Central memory CD8-positive, alpha-beta T cell (primary cell): ENCODE measurements at regions not wholly inside any gene's neighbourhood (a gene's known extent, or its start where the extent isn't known, plus 50 kb on each side); places are given as distances from the start of the nearest gene placed in this dataset.
"Not testable (repeated sequence)": the region's sequence is repeated elsewhere in the genome, so short reads cannot be mapped to it uniquely, and the experiment has no call there.

ENCODE experiments used
- ATAC-seq: fragments of 150-1000 bp; cut with Tn5 transposase; replicated peaks from 2 replicates; pipeline ENCODE4 v1.10.0; 2022; ENCODE audit warnings: mild to moderate bottlenecking, moderate FRiP score, moderate number of reproducible peaks; ENCODE audit not compliant: poor library complexity, severe bottlenecking; ENCODE audit errors: extremely low read depth
- DNase-seq, 2 donors: peaks; one replicate each; pipeline ENCODE4 v3.0.0; 2021; ENCODE audit warnings: low spot score in 2 of 2
- H3K27ac Mint-ChIP-seq: one replicate; pipeline ENCODE4 v1.8.0; 2022; ENCODE audit warnings: low read depth, mild to moderate bottlenecking, moderate library complexity, mixed read lengths
- H3K27me3 Mint-ChIP-seq: one replicate; pipeline ENCODE4 v1.8.0; 2022; ENCODE audit warnings: mixed read lengths
- H3K36me3 Mint-ChIP-seq: one replicate; pipeline ENCODE4 v1.8.0; 2022; ENCODE audit warnings: mild to moderate bottlenecking, moderate library complexity, mixed read lengths; ENCODE audit not compliant: insufficient read depth
- H3K4me1 Mint-ChIP-seq: one replicate; pipeline ENCODE4 v1.8.0; 2022; ENCODE audit warnings: mixed read lengths
- H3K4me3 Mint-ChIP-seq: one replicate; pipeline ENCODE4 v1.8.0; 2022; ENCODE audit warnings: mild to moderate bottlenecking, moderate library complexity, mixed read lengths
- H3K9me3 Mint-ChIP-seq: one replicate; pipeline ENCODE4 v1.8.0; 2022; ENCODE audit warnings: mixed read lengths

GRCh38 chr9:12271421-12271891, 421.7 kb upstream of the TYRP1 start:
- no peak for ATAC-seq
- Mint-ChIP-seq H3K4me3 (no peak overlapping the region), H3K9me3 (peaks cover 35% of the 10 kb centered on the region), H3K27me3 (no peaks in the 10 kb centered on the region), H3K4me1 (no peaks in the 10 kb centered on the region), H3K27ac (no peak overlapping the region), H3K36me3 (no peaks in the 10 kb centered on the region)
- no peak for DNase-seq

DNA sequence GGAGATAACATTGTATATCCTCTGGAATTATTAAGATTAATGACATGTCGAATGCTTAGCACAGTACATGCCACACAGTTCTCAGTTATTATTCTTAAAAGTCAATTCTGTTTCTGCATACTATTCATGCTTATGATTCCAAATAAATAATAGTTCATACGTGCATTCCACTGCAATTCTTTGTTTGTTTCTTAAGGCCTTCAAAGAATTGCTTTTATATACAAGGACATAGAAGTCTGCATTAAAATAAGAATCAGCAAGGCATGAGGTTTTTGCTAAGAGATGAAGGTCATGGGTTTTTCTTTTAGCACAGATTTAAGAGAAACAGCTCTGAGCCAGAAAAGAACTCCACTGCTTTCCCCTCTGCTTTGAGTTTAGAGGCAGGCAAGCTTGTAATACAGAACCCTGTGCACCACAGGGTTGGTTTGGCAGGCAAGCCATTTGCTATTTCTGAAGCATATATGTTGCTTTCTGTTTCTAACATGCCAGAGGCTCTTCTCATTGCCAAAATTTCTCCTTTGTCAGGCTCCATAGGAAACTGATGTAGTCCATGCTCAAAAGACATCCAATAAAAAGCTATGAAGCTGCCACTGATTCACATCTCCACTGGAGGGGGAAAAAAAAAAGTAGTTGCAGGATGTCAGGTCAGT, 420.6 kb upstream of the TYRP1 start:
- H3K9me3 Mint-ChIP-seq = peaks cover 33% of the 10 kb centered on the region
- H3K27ac Mint-ChIP-seq = no peak overlapping the region
- no peak overlapping the region for H3K4me3 Mint-ChIP-seq
- H3K36me3 Mint-ChIP-seq = no peaks in the 10 kb centered on the region
- ATAC-seq (no peak), DNase-seq (no peak)
- H3K27me3 Mint-ChIP-seq = no peaks in the 10 kb centered on the region
- no peaks in the 10 kb centered on the region for H3K4me1 Mint-ChIP-seq

DNA sequence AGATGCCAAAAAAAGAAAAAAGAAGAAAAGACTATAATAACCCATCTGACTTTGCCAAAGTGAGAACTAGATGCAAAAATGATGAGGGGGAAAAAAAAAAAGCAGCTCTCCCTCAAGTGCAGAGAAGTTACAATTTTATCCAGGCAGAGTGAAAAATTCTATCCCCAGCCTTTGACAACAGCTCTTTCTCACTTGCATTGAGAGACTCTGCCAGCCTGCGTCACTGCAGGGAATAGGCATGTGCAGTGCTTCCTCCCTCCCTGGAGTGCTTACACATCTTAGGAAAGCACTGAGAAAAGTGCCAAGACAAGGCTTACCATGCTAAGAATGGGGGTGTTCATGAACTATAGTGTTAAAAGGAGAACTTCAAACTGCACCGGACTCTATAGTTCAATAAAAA, 418.6 kb upstream of the TYRP1 start:
- H3K9me3 Mint-ChIP-seq = peaks cover 37% of the 10 kb centered on the region
- no peaks in the 10 kb centered on the region for H3K4me1 Mint-ChIP-seq
- no peaks in the 10 kb centered on the region for H3K27me3 Mint-ChIP-seq
- no peak overlapping the region for H3K4me3 Mint-ChIP-seq
- no peak for DNase-seq
- ATAC-seq = no peak
- H3K36me3 Mint-ChIP-seq = no peaks in the 10 kb centered on the region
- no peak overlapping the region for H3K27ac Mint-ChIP-seq

DNA sequence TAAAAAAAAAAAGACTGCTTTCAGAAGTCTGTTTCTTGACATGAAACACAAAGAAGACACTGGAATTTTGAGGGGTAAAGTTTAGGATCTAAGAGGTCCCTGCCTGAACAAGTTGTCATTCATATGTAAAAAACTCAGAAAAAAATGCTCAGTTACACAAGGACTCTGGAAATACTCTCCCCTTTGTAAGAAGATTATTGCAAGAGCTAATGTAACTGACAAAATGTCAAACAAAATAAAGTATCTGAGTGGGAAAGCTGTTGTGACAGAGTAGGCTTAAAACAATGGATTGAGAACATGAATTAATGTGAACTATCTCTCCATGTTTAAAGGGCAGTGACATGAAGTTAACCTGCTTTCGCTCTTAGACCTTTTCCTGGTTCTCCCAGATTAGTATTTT, 416.7 kb upstream of the TYRP1 start:
- no peaks in the 10 kb centered on the region for H3K36me3 Mint-ChIP-seq
- no peak overlapping the region for H3K4me3 Mint-ChIP-seq

DNA sequence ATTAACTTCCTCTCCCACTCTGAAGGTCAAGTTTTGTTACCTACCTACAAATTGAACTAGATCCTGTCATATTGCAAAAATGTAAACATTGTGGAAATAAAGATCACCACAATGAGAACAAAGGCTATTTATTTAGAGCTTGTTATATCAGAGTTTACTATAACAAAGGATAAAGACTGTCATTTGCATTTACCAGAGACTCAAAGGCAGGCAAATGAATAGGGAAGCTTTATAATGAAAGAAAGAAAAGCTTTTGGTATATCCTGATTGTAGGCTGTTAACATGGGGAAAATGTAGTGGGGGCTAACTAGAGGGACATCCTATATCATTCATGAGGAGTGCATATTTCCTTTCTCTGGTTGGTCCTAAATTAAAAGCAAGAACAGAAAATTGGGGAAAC, 403.5 kb upstream of the TYRP1 start:
- Mint-ChIP-seq H3K4me3 (no peak overlapping the region), H3K36me3 (no peaks in the 10 kb centered on the region), H3K27ac (no peak overlapping the region), H3K27me3 (no peaks in the 10 kb centered on the region), H3K9me3 (peaks cover 11% of the 10 kb centered on the region), H3K4me1 (no peaks in the 10 kb centered on the region)
- DNase-seq (no peak), ATAC-seq (no peak)

More for the DNA sequence above, 416.7 kb upstream of the TYRP1 start:
- Mint-ChIP-seq H3K4me1 (no peaks in the 10 kb centered on the region), H3K9me3 (peaks cover 31% of the 10 kb centered on the region), H3K27ac (no peak overlapping the region), H3K27me3 (no peaks in the 10 kb centered on the region)
- no peak for ATAC-seq
- no peak for DNase-seq

DNA sequence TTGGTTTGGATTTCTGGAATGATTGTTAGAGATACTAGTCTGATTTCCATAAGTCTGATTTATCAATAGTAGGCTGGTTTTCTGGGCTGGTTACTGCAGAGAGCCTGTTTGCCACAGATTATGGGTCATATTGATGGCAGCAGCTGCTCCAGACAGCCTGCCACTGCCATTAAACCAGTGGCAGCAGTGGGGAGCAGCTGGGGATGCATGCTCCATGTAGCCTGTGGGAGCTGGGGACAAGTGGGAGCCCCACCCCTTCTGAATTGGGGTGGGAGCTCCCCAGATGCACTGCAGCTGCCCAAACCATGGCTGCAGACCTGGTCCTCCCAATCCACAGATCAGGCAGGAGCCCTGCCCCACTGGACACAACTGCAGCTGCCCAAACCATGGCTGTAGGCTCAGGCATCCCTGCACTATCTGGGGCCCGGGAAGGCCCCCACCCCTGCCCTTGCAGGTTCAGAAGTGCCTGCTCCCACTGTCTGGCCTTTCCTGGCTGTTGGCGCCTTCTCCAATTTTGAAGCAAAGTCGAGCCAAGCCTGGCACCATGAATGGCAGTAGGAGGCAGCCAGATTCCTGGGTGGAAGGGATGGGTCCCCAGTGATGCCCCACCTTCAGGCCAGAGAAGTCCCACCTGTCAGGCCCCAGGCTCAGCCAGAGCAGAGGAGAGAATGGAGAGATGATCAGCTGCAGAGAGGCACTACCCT, 402.9 kb upstream of the TYRP1 start:
- H3K27ac Mint-ChIP-seq = no peak overlapping the region
- H3K4me3 Mint-ChIP-seq = no peak overlapping the region
- H3K27me3 Mint-ChIP-seq = no peaks in the 10 kb centered on the region
- H3K36me3 Mint-ChIP-seq = no peaks in the 10 kb centered on the region
- no peaks in the 10 kb centered on the region for H3K4me1 Mint-ChIP-seq
- DNase-seq (no peak), ATAC-seq (no peak)
- H3K9me3 Mint-ChIP-seq = peaks cover 17% of the 10 kb centered on the region

DNA sequence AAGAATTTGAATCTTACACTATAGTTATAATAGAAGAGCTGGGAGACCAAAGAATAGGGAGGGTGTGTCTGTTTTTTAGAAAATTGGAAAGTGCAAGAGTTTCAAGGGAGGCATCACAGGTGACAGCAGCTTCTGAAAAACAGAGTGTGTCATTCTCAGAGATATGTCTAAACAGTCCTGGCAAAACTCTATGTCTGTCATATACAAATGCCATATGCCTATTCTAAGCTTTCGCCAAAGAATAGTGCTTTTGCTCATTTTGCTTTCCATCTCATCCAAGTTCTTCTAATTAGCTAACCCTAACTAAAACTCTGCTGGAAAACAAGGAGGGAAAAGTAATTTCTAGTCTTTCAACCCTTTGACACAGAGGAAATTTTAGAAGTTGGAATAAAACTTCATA, 388.0 kb upstream of the TYRP1 start:
- H3K4me1 Mint-ChIP-seq = no peaks in the 10 kb centered on the region
- DNase-seq = no peak
- H3K27ac Mint-ChIP-seq = no peak overlapping the region
- no peak for ATAC-seq
- peaks cover 26% of the 10 kb centered on the region for H3K9me3 Mint-ChIP-seq
- no peak overlapping the region for H3K4me3 Mint-ChIP-seq
- no peaks in the 10 kb centered on the region for H3K36me3 Mint-ChIP-seq
- H3K27me3 Mint-ChIP-seq = no peaks in the 10 kb centered on the region

GRCh38 chr9:12314589-12314988, 378.6 kb upstream of the TYRP1 start:
- ATAC-seq = no peak

DNA sequence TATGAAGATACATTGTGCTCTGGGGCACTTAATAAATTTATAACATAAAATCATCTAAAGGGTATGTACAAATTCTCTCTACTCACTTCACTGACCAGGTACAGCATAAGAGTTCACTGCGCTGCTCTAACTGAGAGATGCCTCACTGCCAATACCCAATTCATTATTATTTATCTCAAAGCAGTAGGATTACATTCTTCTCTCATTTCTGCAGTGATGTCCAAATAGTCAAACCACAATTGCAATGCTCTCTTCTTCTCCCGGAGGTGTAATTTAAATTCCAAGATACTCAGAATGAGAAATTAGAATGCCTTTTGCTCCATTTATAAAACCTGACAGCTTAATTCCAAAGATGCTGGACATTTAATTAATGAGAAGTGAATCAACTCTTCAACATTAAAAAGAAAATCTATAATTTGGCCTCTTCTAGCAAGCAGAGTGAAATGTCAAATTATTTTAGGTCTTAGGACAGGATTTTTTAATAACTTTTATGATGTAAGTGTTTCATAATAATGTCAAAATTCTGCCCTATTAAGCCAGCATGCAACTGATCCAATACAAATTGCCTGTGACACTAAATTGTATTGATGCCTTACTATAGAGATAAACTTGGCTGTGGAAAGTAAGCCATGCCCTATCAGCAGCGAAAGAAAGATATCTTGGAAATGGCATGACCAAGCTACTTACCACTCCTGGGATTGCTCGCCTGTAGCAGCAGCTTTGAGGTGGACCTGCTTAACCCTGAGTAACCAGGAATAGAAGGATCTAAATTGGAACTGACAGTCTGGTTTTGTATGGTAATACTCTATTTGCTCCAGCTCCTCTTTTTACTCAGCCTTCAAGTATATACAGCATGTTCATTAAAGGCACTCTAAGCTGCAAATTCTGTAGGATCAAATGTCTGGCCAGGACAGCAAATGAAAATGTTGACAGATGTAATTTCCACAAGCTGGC, 374.2 kb upstream of the TYRP1 start:
- H3K9me3 Mint-ChIP-seq = peaks cover 18% of the 10 kb centered on the region
- no peak overlapping the region for H3K27ac Mint-ChIP-seq
- no peaks in the 10 kb centered on the region for H3K36me3 Mint-ChIP-seq
- ATAC-seq = no peak
- H3K4me1 Mint-ChIP-seq = no peaks in the 10 kb centered on the region
- DNase-seq = no peak
- no peaks in the 10 kb centered on the region for H3K27me3 Mint-ChIP-seq
- no peak overlapping the region for H3K4me3 Mint-ChIP-seq

More at GRCh38 chr9:12314589-12314988, 378.6 kb upstream of the TYRP1 start:
- no peak for DNase-seq
- no peak overlapping the region for H3K4me3 Mint-ChIP-seq
- no peaks in the 10 kb centered on the region for H3K36me3 Mint-ChIP-seq
- H3K27ac Mint-ChIP-seq = no peak overlapping the region
- no peaks in the 10 kb centered on the region for H3K27me3 Mint-ChIP-seq
- no peaks in the 10 kb centered on the region for H3K4me1 Mint-ChIP-seq
- peaks cover 47% of the 10 kb centered on the region for H3K9me3 Mint-ChIP-seq

DNA sequence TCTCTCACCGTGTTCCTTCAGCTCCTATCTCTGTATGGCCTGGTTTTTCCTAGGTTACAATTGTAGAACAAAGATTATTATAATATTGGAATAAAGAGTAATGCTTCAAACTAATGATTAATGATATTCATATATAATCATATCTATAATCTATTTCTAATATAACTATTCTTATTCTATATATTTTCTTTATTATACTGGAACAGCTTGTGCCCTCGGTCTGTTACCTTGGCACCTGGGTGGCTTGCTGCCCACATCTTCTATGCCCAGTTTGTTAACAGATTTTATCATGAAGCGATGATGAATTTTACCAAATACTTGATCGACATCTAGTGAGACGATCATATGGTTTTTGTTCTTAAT, 363.6 kb upstream of the TYRP1 start:
- Mint-ChIP-seq H3K4me3 (no peak overlapping the region), H3K27me3 (no peaks in the 10 kb centered on the region), H3K27ac (no peak overlapping the region), H3K36me3 (no peaks in the 10 kb centered on the region), H3K4me1 (no peaks in the 10 kb centered on the region), H3K9me3 (peaks cover 21% of the 10 kb centered on the region)
- ATAC-seq (no peak), DNase-seq (no peak)

- H3K27ac Mint-ChIP-seq, DNase-seq, H3K27me3 Mint-ChIP-seq, ATAC-seq, H3K9me3 Mint-ChIP-seq, H3K4me1 Mint-ChIP-seq, H3K4me3 Mint-ChIP-seq, H3K36me3 Mint-ChIP-seq: not testable (repeated sequence)
Observed at GRCh38 chr9:12333966-12334365, 359.2 kb upstream of the TYRP1 start.

DNA sequence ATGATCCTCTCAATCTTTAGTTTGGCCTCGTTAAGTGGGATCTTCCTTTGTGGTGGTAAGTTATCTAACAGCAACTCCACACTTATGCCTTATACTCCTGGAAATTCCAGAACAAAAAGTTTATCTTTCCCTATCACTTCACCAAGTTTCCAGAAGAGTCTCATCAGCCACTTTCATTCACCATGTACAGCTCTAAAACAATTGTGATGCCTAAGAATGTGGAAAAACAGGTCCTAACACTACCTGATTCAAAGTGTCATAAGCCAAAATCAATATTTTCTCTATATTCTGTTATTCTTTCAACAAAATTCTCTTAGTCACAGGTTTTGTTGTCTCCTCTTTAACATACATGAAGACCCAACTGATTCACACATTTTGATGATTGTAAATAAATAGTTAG, 342.4 kb upstream of the TYRP1 start:
- DNase-seq (no peak), ATAC-seq (no peak)
- H3K27ac Mint-ChIP-seq = no peak overlapping the region
- no peak overlapping the region for H3K4me3 Mint-ChIP-seq
- H3K27me3 Mint-ChIP-seq = no peaks in the 10 kb centered on the region
- no peaks in the 10 kb centered on the region for H3K36me3 Mint-ChIP-seq
- H3K9me3 Mint-ChIP-seq = peaks cover 24% of the 10 kb centered on the region
- H3K4me1 Mint-ChIP-seq = no peaks in the 10 kb centered on the region
